ENCODE measurements at regions not wholly inside any gene's neighbourhood (a gene's known extent, or its start where the extent isn't known, plus 50 kb on each side); places are given as distances from the start of the nearest gene placed in this dataset.

DNA sequence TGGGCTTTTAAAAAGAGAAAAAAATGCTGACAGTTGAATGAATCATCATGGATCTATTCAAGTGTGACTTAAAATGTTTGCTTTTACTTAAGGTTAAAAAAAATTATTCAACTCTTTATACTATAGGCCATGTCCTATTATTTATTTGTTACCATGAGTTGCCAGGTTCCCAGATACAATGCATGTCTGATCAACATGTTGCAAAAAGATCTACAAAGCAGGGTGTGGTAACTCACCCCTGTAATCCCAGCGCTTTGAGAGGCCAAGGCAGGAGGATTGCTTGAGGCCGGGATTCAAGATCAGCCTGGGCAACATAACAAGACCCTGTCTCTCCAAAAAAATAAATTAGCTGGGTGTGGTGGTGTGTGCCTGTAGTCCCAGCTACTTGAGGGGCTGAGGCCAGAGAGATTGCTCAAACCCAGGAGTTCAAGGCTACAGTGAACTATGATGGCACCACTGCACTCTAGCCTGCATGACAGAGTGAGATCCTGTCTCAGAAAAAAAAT is 460.8 kb downstream of the BCAT1 start:
- POLR2A ChIA-PET, result no interaction called here
- H3K27ac Mint-ChIP-seq, result no peak overlapping the region

GRCh38 chr12:24487606-24488005 is 461.3 kb downstream of the BCAT1 start:
- no peaks in the 10 kb centered on the region for H3K4me1 Mint-ChIP-seq

More for the DNA sequence above, 460.8 kb downstream of the BCAT1 start:
- CTCF ChIA-PET, result no interaction called here
- H3K27me3 Mint-ChIP-seq, result no peaks in the 10 kb centered on the region
- no peaks in the 10 kb centered on the region for H3K36me3 Mint-ChIP-seq (ENCODE audit: low read depth)
- no peak for DNase-seq
- no peaks in the 10 kb centered on the region for H3K9me3 Mint-ChIP-seq
- no peak overlapping the region for H3K4me3 Mint-ChIP-seq
- no peaks in the 10 kb centered on the region for H3K4me1 Mint-ChIP-seq

DNA sequence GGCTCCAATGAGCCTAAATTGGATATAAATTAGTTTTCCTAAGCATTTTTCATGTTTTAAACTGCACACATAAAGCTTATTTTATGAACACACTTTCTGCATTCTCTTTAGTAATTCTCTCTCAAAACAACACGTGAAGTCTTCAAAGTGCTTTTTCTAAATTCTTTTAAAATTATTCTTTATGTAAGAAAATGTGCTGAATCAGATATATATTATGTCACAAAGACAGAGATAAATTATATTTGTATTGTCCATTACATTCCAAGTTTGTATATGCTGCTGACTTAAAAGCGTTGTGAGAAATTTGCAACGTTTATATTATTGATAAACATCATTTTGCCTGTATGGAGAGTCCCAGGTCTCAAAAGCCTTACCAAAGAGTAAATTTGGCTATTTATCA is 465.2 kb downstream of the BCAT1 start:
- H3K27ac Mint-ChIP-seq, result no peak overlapping the region
- H3K9me3 Mint-ChIP-seq, result no peaks in the 10 kb centered on the region
- no peak for DNase-seq
- no peak overlapping the region for H3K4me3 Mint-ChIP-seq
- POLR2A ChIA-PET, result no interaction called here
- no peaks in the 10 kb centered on the region for H3K4me1 Mint-ChIP-seq
- H3K27me3 Mint-ChIP-seq, result no peaks in the 10 kb centered on the region
- CTCF ChIA-PET, result no interaction called here
- H3K36me3 Mint-ChIP-seq (ENCODE audit: low read depth), result no peaks in the 10 kb centered on the region

More at GRCh38 chr12:24487606-24488005, 461.3 kb downstream of the BCAT1 start:
- ChIA-PET CTCF (no interaction called here), POLR2A (no interaction called here)
- Mint-ChIP-seq H3K27me3 (no peaks in the 10 kb centered on the region), H3K4me3 (no peak overlapping the region), H3K9me3 (no peaks in the 10 kb centered on the region), H3K36me3 (ENCODE audit: low read depth) (no peaks in the 10 kb centered on the region), H3K27ac (no peak overlapping the region)
- no peak for DNase-seq

- no peak for DNase-seq
- Mint-ChIP-seq H3K27ac (no peak overlapping the region), H3K4me1 (no peaks in the 10 kb centered on the region), H3K27me3 (no peaks in the 10 kb centered on the region), H3K9me3 (no peaks in the 10 kb centered on the region), H3K36me3 (ENCODE audit: low read depth) (no peaks in the 10 kb centered on the region), H3K4me3 (no peak overlapping the region)
- CTCF ChIA-PET, result no interaction called here
- POLR2A ChIA-PET, result no interaction called here
Measured at GRCh38 chr12:24482882-24483604, 465.9 kb downstream of the BCAT1 start.

DNA sequence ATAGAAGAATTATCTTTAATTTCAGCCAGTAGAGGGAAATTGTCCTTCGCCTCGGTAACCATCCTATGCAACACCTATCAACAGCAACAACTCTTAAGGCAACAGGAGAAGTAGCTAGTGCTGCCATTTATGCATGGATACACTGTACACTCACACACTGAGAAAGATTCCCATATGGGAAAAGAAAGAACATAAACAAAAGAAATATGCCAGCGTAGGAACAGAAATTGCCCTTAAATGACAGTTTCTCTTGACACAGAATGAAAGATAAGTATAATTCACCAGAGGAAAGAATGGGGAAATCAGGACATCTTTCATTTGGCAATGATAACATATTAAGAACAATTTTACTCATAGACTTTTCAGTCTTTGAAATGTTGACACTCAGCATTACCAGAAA is 466.9 kb downstream of the BCAT1 start:
- CTCF ChIA-PET, result no interaction called here

GRCh38 chr12:24480766-24481449 is 468.0 kb downstream of the BCAT1 start:
- H3K36me3 Mint-ChIP-seq (ENCODE audit: low read depth), result no peaks in the 10 kb centered on the region
- no peak overlapping the region for H3K4me3 Mint-ChIP-seq
- no peak for DNase-seq
- no peaks in the 10 kb centered on the region for H3K4me1 Mint-ChIP-seq
- H3K27ac Mint-ChIP-seq, result no peak overlapping the region
- H3K9me3 Mint-ChIP-seq, result no peaks in the 10 kb centered on the region
- POLR2A ChIA-PET, result no interaction called here
- H3K27me3 Mint-ChIP-seq, result no peaks in the 10 kb centered on the region
- CTCF ChIA-PET, result no interaction called here

More for the DNA sequence above, 466.9 kb downstream of the BCAT1 start:
- Mint-ChIP-seq H3K4me1 (no peaks in the 10 kb centered on the region), H3K36me3 (ENCODE audit: low read depth) (no peaks in the 10 kb centered on the region), H3K27me3 (no peaks in the 10 kb centered on the region), H3K9me3 (no peaks in the 10 kb centered on the region), H3K4me3 (no peak overlapping the region), H3K27ac (no peak overlapping the region)
- POLR2A ChIA-PET, result no interaction called here
- no peak for DNase-seq

DNA sequence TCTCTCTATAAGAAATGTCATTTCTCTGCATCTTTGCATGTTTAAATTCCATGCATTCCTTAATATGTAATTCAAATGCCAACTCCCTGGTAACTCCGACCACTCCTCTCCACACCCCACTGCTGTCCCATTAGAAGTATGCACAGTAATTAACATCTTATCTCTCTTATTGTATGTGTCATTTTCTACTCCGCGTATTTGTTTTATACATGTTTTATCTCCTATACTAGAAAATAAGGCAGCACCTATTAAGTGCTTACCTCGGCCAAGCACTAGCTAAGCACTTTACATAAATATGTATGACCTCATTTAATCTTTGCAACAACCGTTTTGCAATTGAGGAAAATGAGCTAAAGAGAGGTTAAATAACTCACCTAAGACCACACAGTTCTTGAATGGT is 469.8 kb downstream of the BCAT1 start:
- no peaks in the 10 kb centered on the region for H3K27me3 Mint-ChIP-seq
- no peak for DNase-seq
- CTCF ChIA-PET, result no interaction called here
- no peak overlapping the region for H3K27ac Mint-ChIP-seq
- no peaks in the 10 kb centered on the region for H3K36me3 Mint-ChIP-seq (ENCODE audit: low read depth)
- no peak overlapping the region for H3K4me3 Mint-ChIP-seq
- H3K9me3 Mint-ChIP-seq, result no peaks in the 10 kb centered on the region
- no peaks in the 10 kb centered on the region for H3K4me1 Mint-ChIP-seq
- POLR2A ChIA-PET, result no interaction called here

- H3K9me3 Mint-ChIP-seq, result no peaks in the 10 kb centered on the region
- POLR2A ChIA-PET, result no interaction called here
- H3K4me1 Mint-ChIP-seq, result no peaks in the 10 kb centered on the region
- no peak overlapping the region for H3K27ac Mint-ChIP-seq
- no peak for DNase-seq
- H3K27me3 Mint-ChIP-seq, result no peaks in the 10 kb centered on the region
- CTCF ChIA-PET, result no interaction called here
- no peaks in the 10 kb centered on the region for H3K36me3 Mint-ChIP-seq (ENCODE audit: low read depth)
- H3K4me3 Mint-ChIP-seq, result no peak overlapping the region
Measured at GRCh38 chr12:24478254-24478653, 470.6 kb downstream of the BCAT1 start.

DNA sequence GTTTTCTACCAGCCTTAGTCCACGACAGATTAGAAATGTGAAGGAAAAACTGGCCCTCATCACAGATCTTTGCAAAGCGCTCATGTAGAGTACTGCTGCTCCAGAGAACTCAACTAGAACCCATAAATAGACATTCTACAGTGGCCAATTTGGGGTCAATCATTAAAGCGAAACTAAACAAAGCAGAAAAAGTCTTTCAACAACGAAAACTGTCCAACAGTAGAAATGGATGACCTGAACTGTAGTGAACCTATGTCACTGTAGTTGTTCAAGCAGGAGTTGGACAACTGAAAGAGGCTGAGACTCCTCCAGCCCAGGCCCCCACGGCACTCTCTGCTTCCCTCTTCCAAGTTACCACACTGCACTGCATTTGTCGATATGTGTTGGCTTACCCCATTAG is 472.6 kb downstream of the BCAT1 start:
- POLR2A ChIA-PET, result no interaction called here
- Mint-ChIP-seq H3K27ac (no peak overlapping the region), H3K4me3 (no peak overlapping the region), H3K36me3 (ENCODE audit: low read depth) (no peaks in the 10 kb centered on the region), H3K9me3 (no peaks in the 10 kb centered on the region), H3K27me3 (no peaks in the 10 kb centered on the region), H3K4me1 (no peaks in the 10 kb centered on the region)
- CTCF ChIA-PET, result no interaction called here
- DNase-seq, result no peak

DNA sequence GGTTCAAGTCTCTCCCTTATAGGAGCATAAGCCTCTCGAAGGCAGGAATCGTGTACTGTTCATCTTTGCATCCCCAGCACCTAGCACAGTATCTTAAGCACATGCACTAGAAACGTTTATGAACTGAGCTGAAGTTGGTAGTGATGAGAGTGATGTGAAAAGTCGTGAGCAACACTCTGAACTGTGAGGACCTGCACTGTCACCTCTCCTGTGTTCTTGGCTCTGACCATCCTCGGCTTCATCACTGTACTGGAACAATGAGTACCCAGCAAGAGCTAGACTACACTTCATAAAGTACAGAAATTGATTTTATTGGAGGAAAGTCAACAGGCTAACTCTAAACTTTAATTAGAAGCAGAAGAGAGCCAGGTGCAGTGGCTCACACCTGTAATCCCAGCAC is 473.6 kb downstream of the BCAT1 start:
- H3K4me3 Mint-ChIP-seq, result no peak overlapping the region

DNA sequence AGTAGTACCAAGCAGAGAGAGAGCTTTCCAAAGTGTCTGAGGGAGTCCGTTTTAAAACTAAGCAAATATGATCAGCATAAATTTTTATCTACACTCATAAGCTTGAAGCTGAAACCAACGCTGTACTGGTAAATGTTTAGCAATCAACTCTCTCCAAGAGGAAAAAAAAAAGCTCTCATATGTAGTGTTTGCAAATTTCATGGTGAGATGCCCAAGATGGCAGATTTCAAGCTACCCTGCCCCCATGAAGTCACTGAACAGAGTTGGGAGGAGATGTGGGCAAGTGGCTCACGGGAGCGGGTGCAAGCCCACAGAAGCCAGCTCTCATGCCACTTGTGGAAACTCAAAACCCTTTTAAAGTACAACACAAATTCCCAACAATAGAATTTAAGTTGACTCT is 475.8 kb downstream of the BCAT1 start:
- Mint-ChIP-seq H3K36me3 (ENCODE audit: low read depth) (no peaks in the 10 kb centered on the region), H3K27me3 (no peaks in the 10 kb centered on the region), H3K9me3 (peaks cover 4% of the 10 kb centered on the region), H3K4me3 (no peak overlapping the region), H3K27ac (no peak overlapping the region), H3K4me1 (no peaks in the 10 kb centered on the region)
- POLR2A ChIA-PET, result no interaction called here
- DNase-seq, result no peak
- CTCF ChIA-PET, result no interaction called here

More for the DNA sequence above, 473.6 kb downstream of the BCAT1 start:
- H3K27me3 Mint-ChIP-seq, result no peaks in the 10 kb centered on the region
- CTCF ChIA-PET, result no interaction called here
- H3K36me3 Mint-ChIP-seq (ENCODE audit: low read depth), result no peaks in the 10 kb centered on the region
- no peak for DNase-seq
- H3K4me1 Mint-ChIP-seq, result no peaks in the 10 kb centered on the region
- no peaks in the 10 kb centered on the region for H3K9me3 Mint-ChIP-seq
- POLR2A ChIA-PET, result no interaction called here
- no peak overlapping the region for H3K27ac Mint-ChIP-seq

DNA sequence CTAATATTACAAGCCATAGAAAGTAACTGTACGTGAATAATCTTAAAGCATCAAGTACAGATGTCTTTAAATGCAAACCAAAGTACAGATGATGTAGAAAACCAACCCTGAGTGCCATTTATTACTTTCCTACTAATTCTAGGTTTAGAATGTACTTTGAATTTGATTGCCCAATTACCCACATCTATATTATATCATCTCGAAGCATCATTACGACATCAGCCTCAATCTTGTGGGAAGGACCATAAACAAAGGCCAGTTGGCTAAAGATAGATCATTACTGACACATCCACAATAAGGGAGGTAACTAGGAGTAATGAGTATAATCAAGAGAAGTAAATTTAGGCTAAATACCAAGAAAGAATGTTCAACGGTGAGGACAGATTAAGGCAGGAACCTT is 478.9 kb downstream of the BCAT1 start:
- no peaks in the 10 kb centered on the region for H3K36me3 Mint-ChIP-seq (ENCODE audit: low read depth)
- H3K4me1 Mint-ChIP-seq, result no peaks in the 10 kb centered on the region
- ChIA-PET CTCF (no interaction called here), POLR2A (no interaction called here)
- no peak overlapping the region for H3K27ac Mint-ChIP-seq
- peaks cover 4% of the 10 kb centered on the region for H3K9me3 Mint-ChIP-seq
- H3K27me3 Mint-ChIP-seq, result no peaks in the 10 kb centered on the region
- DNase-seq, result no peak
- no peak overlapping the region for H3K4me3 Mint-ChIP-seq

GRCh38 chr12:24469089-24469488 is 479.8 kb downstream of the BCAT1 start:
- Mint-ChIP-seq H3K4me1 (no peaks in the 10 kb centered on the region), H3K4me3 (no peak overlapping the region), H3K9me3 (peaks cover 4% of the 10 kb centered on the region), H3K27me3 (no peaks in the 10 kb centered on the region), H3K27ac (no peak overlapping the region), H3K36me3 (ENCODE audit: low read depth) (no peaks in the 10 kb centered on the region)
- DNase-seq, result no peak
- ChIA-PET CTCF (no interaction called here), POLR2A (no interaction called here)

GRCh38 chr12:24467226-24467625 is 481.7 kb downstream of the BCAT1 start:
- ChIA-PET CTCF (interaction anchor here (1.5 kb wide), 1 partner anchor 33 kb away, joined by 4 read pairs; no protein-coding TSS in a partner anchor), POLR2A (no interaction called here)
- Mint-ChIP-seq H3K27me3 (no peaks in the 10 kb centered on the region), H3K36me3 (ENCODE audit: low read depth) (no peaks in the 10 kb centered on the region), H3K4me1 (no peaks in the 10 kb centered on the region), H3K4me3 (no peak overlapping the region), H3K9me3 (peaks cover 6% of the 10 kb centered on the region), H3K27ac (no peak overlapping the region)
- DNase-seq, result no peak

Data from activated CD4-positive, alpha-beta memory T cell treated with anti-CD3 and anti-CD28 coated beads, Interleukin-2, amount 10 ng/mL, durations not matched to agents 7 days and 5 days (primary cell).